Mesendoderm (in vitro differentiated cells): ENCODE measurements at regions not wholly inside any gene's neighbourhood (a gene's known extent, or its start where the extent isn't known, plus 50 kb on each side); places are given as distances from the start of the nearest gene placed in this dataset.

Experiments
- DNase-seq: peaks from one replicate; pipeline ENCODE4 v3.0.0; 2013
- H2AK5ac ChIP-seq: 2 replicates; pipeline ENCODE4 v1.6.1; 2013; ENCODE audit warnings: low read length, inconsistent platforms
- H2BK120ac ChIP-seq: 2 replicates; pipeline ENCODE4 v1.6.1; 2013; ENCODE audit warnings: low read depth, mild to moderate bottlenecking, low read length, moderate library complexity, mixed read lengths
- H2BK15ac ChIP-seq: replicated peaks from 2 replicates; pipeline ENCODE4 v1.6.1; 2013; ENCODE audit warnings: low read depth, mild to moderate bottlenecking, moderate library complexity
- H2BK5ac ChIP-seq: 2 replicates; pipeline ENCODE4 v1.6.1; 2013; ENCODE audit warnings: low read length, inconsistent platforms
- H3K18ac ChIP-seq: 2 replicates; pipeline ENCODE4 v1.6.1; 2013; ENCODE audit warnings: mild to moderate bottlenecking, low read length, mixed read lengths
- H3K23ac ChIP-seq: one replicate; pipeline ENCODE4 v1.6.1; 2013; ENCODE audit warnings: low read length
- H3K27ac ChIP-seq: 2 replicates; pipeline ENCODE4 v1.5.1; 2013; ENCODE audit warnings: low read depth, mild to moderate bottlenecking, inconsistent platforms, low read length, moderate library complexity
- H3K27me3 ChIP-seq: 2 replicates; pipeline ENCODE4 v1.6.1; 2013; ENCODE audit warnings: low read length, control low read depth, mild to moderate bottlenecking, inconsistent platforms; ENCODE audit not compliant: insufficient read depth, poor library complexity
- H3K36me3 ChIP-seq: 2 replicates; pipeline ENCODE4 v1.6.1; 2013; ENCODE audit warnings: low read length, inconsistent platforms; ENCODE audit not compliant: control insufficient read depth, insufficient read depth
- H3K4ac ChIP-seq: one replicate; pipeline ENCODE4 v1.6.1; 2013; ENCODE audit warnings: low read depth, mild to moderate bottlenecking, low read length, moderate library complexity
- H3K4me1 ChIP-seq: 2 replicates; pipeline ENCODE4 v1.6.1; 2013; ENCODE audit warnings: low read depth, low read length, inconsistent platforms; ENCODE audit not compliant: control insufficient read depth
- H3K4me2 ChIP-seq: 2 replicates; pipeline ENCODE4 v1.6.1; 2013; ENCODE audit warnings: low read length
- H3K4me3 ChIP-seq: 2 replicates; pipeline ENCODE4 v1.5.1; 2013; ENCODE audit warnings: mild to moderate bottlenecking, low read length
- H3K56ac ChIP-seq: one replicate; pipeline ENCODE4 v1.6.1; 2013; ENCODE audit warnings: low read length
- H3K79me1 ChIP-seq: 2 replicates; pipeline ENCODE4 v1.6.1; 2013; ENCODE audit warnings: low read length, inconsistent platforms
- H3K79me2 ChIP-seq: 2 replicates; pipeline ENCODE4 v1.6.1; 2013; ENCODE audit warnings: mild to moderate bottlenecking, low read length; ENCODE audit not compliant: control insufficient read depth, insufficient read depth
- H3K9ac ChIP-seq: 2 replicates; pipeline ENCODE4 v1.6.1; 2013; ENCODE audit warnings: low read length, inconsistent platforms
- H4K5ac ChIP-seq: one replicate; pipeline ENCODE4 v1.6.1; 2013; ENCODE audit warnings: low read length
- H4K8ac ChIP-seq: one replicate; pipeline ENCODE4 v1.6.1; 2013; ENCODE audit warnings: low read depth, mild to moderate bottlenecking, control low read depth, low read length, moderate library complexity
- WGBS: extraction: QIAGEN DNeasy Blood & Tissue Kit; methylation state at CpG from one replicate; pipeline ENCODE4 v1.1.7; 2013; ENCODE audit warnings: low lambda C conversion rate, missing lambda C conversion rate; ENCODE audit not compliant: insufficient coverage; ENCODE audit errors: extremely low coverage; 5-methylcytosine and 5-hydroxymethylcytosine counted together

- Histone ChIP-seq H3K23ac (no peak overlapping the region), H3K18ac (no peak overlapping the region), H3K4me1 (no peaks in the 10 kb centered on the region)
These were observed 297.6 kb downstream of the RPLP1 start for GRCh38 chr15:69750253-69750652.

GRCh38 chr15:69751147-69751546, 298.5 kb downstream of the RPLP1 start:
- Histone ChIP-seq H3K9ac (no peak overlapping the region), H3K79me2 (no peaks in the 10 kb centered on the region), H3K23ac (no peak overlapping the region), H3K56ac (no peak overlapping the region), H3K27ac (no peak overlapping the region), H2AK5ac (no peak overlapping the region), H3K79me1 (no peaks in the 10 kb centered on the region), H3K4me2 (no peak overlapping the region), H3K27me3 (no peaks in the 10 kb centered on the region), H3K36me3 (no peaks in the 10 kb centered on the region), H3K4me1 (no peaks in the 10 kb centered on the region), H4K8ac (no peak overlapping the region), H4K5ac (no peak overlapping the region), H3K18ac (no peak overlapping the region), H3K4me3 (no peak overlapping the region), H3K4ac (no peak overlapping the region), H2BK120ac (no peak overlapping the region), H2BK5ac (no peak overlapping the region), H2BK15ac (no peak overlapping the region)
- no CpG with 5 or more reads among the region's 2 CpGs for WGBS
- no peak for DNase-seq

More at GRCh38 chr15:69750253-69750652, 297.6 kb downstream of the RPLP1 start:
- no peak for DNase-seq
- Histone ChIP-seq H3K79me1 (no peaks in the 10 kb centered on the region), H3K36me3 (no peaks in the 10 kb centered on the region), H3K27me3 (no peaks in the 10 kb centered on the region), H3K4me2 (no peak overlapping the region), H3K56ac (no peak overlapping the region), H2BK5ac (no peak overlapping the region), H3K9ac (no peak overlapping the region), H3K79me2 (no peaks in the 10 kb centered on the region), H2BK15ac (no peak overlapping the region), H2BK120ac (no peak overlapping the region), H3K27ac (no peak overlapping the region), H3K4me3 (no peak overlapping the region), H3K4ac (no peak overlapping the region), H4K8ac (no peak overlapping the region), H2AK5ac (no peak overlapping the region), H4K5ac (no peak overlapping the region)

DNA sequence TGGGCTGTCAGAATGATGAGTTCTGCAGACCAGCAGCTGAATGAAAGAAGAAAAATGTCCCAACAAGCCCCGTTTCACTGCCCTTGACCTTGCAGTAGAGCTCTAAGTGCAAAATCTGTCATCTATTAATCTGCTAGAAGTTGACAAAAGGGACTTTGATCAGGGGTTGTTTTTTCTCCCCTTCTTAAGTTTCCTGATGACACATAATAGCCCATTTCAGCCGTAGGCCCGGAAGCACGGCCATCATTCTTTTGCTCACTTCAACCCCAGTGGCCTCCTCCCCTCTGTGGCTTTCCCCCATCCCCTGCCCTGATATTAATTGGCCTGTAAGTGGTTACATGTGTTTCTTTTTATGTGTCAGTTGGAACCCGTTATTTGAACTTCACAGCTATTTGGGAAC, 298.9 kb downstream of the RPLP1 start:
- no peak overlapping the region for H2BK15ac ChIP-seq
- no CpG with 5 or more reads among the region's 5 CpGs for WGBS
- H3K36me3 ChIP-seq: no peaks in the 10 kb centered on the region
- H4K5ac ChIP-seq: no peak overlapping the region
- no peak overlapping the region for H3K4me3 ChIP-seq
- H3K18ac ChIP-seq: no peak overlapping the region
- no peak overlapping the region for H2AK5ac ChIP-seq
- H3K9ac ChIP-seq: no peak overlapping the region
- no peaks in the 10 kb centered on the region for H3K79me1 ChIP-seq
- H3K4me2 ChIP-seq: no peak overlapping the region
- H3K4me1 ChIP-seq: no peaks in the 10 kb centered on the region
- no peak overlapping the region for H3K4ac ChIP-seq
- no peaks in the 10 kb centered on the region for H3K27me3 ChIP-seq
- no peak overlapping the region for H2BK120ac ChIP-seq
- H3K23ac ChIP-seq: no peak overlapping the region
- H3K56ac ChIP-seq: no peak overlapping the region
- no peak overlapping the region for H4K8ac ChIP-seq
- H2BK5ac ChIP-seq: no peak overlapping the region
- no peak overlapping the region for H3K27ac ChIP-seq
- H3K79me2 ChIP-seq: no peaks in the 10 kb centered on the region
- no peak for DNase-seq

DNA sequence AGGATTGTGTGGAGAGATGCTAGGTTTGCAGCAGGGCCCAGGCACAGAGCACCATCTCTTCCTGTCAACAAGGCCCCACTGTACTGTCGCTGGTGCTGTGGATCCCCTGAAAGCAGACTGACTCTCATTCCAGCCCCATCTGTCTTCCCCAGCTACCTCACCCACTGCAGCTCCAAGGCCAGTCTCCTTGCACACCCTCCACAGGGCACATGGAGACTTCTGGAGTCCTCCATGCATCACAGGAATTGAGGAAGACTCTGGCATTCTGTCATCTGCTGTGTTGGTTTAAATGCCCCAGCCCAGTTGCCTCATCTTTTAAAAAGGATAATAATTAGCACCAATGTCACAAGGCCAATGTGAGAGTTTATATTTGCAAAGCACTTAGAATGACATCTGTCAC, 301.2 kb downstream of the RPLP1 start:
- no CpG with 5 or more reads among the region's 1 CpG for WGBS
- Histone ChIP-seq H4K8ac (no peak overlapping the region), H2AK5ac (no peak overlapping the region), H2BK15ac (no peak overlapping the region), H2BK5ac (no peak overlapping the region), H3K27me3 (no peaks in the 10 kb centered on the region), H3K36me3 (no peaks in the 10 kb centered on the region), H3K4me2 (no peak overlapping the region), H3K4me3 (no peak overlapping the region), H3K79me2 (no peaks in the 10 kb centered on the region), H3K27ac (no peak overlapping the region), H3K4ac (no peak overlapping the region), H3K18ac (no peak overlapping the region), H3K79me1 (no peaks in the 10 kb centered on the region), H4K5ac (no peak overlapping the region), H3K23ac (no peak overlapping the region), H2BK120ac (no peak overlapping the region), H3K4me1 (no peaks in the 10 kb centered on the region), H3K56ac (no peak overlapping the region), H3K9ac (no peak overlapping the region)
- DNase-seq: no peak

GRCh38 chr15:69754313-69754712, 301.7 kb downstream of the RPLP1 start:
- H3K9ac ChIP-seq: no peak overlapping the region
- WGBS: no CpG with 5 or more reads among the region's 1 CpG

GRCh38 chr15:69755551-69756310, 303.1 kb downstream of the RPLP1 start:
- H4K8ac ChIP-seq: no peak overlapping the region
- H3K18ac ChIP-seq: no peak overlapping the region
- no peak overlapping the region for H3K23ac ChIP-seq
- no peak overlapping the region for H3K9ac ChIP-seq
- no peak for DNase-seq
- H2AK5ac ChIP-seq: no peak overlapping the region
- no peak overlapping the region for H3K56ac ChIP-seq
- no CpG with 5 or more reads among the region's 7 CpGs for WGBS
- no peak overlapping the region for H3K4me2 ChIP-seq
- no peak overlapping the region for H2BK120ac ChIP-seq
- no peaks in the 10 kb centered on the region for H3K79me2 ChIP-seq
- H2BK15ac ChIP-seq: no peak overlapping the region
- H2BK5ac ChIP-seq: no peak overlapping the region
- H3K36me3 ChIP-seq: no peaks in the 10 kb centered on the region
- H3K4me1 ChIP-seq: no peaks in the 10 kb centered on the region
- H3K79me1 ChIP-seq: no peaks in the 10 kb centered on the region
- no peak overlapping the region for H3K4me3 ChIP-seq
- H4K5ac ChIP-seq: no peak overlapping the region
- H3K27me3 ChIP-seq: no peaks in the 10 kb centered on the region
- no peak overlapping the region for H3K4ac ChIP-seq
- no peak overlapping the region for H3K27ac ChIP-seq

More at GRCh38 chr15:69754313-69754712, 301.7 kb downstream of the RPLP1 start:
- Histone ChIP-seq H2BK120ac (no peak overlapping the region), H3K36me3 (no peaks in the 10 kb centered on the region), H3K4ac (no peak overlapping the region), H2BK5ac (no peak overlapping the region), H3K27me3 (no peaks in the 10 kb centered on the region), H3K18ac (no peak overlapping the region), H3K79me1 (no peaks in the 10 kb centered on the region), H2AK5ac (no peak overlapping the region), H3K4me3 (no peak overlapping the region), H4K8ac (no peak overlapping the region), H3K4me1 (no peaks in the 10 kb centered on the region), H3K23ac (no peak overlapping the region), H4K5ac (no peak overlapping the region), H2BK15ac (no peak overlapping the region), H3K56ac (no peak overlapping the region), H3K4me2 (no peak overlapping the region), H3K79me2 (no peaks in the 10 kb centered on the region), H3K27ac (no peak overlapping the region)
- DNase-seq: no peak
